PFSK-1 (cell line): ENCODE measurements at regions not wholly inside any gene's neighbourhood (a gene's known extent, or its start where the extent isn't known, plus 50 kb on each side); places are given as distances from the start of the nearest gene placed in this dataset.

Experiments
- FOXP2 ChIP-seq: optimal IDR thresholded peaks from 2 replicates; pipeline ENCODE3; 2011; ENCODE audit warnings: borderline replicate concordance, control low read depth, inconsistent platforms; ENCODE audit not compliant: insufficient read depth; ENCODE audit errors: extremely low read length, extremely low read depth
- POLR2AphosphoS5 ChIP-seq: IDR thresholded peaks from 2 replicates; pipeline ENCODE4 v1.6.1; 2012; ENCODE audit warnings: low read depth, mild to moderate bottlenecking, control low read depth, low read length, moderate library complexity
- SIN3A ChIP-seq: IDR thresholded peaks from 2 replicates; pipeline ENCODE4 v1.6.1; 2012; ENCODE audit warnings: mild to moderate bottlenecking, low read length, moderate library complexity, borderline replicate concordance; ENCODE audit not compliant: insufficient read depth
- TAF1 ChIP-seq: IDR thresholded peaks from 2 replicates; pipeline ENCODE4 v1.6.1; 2012; ENCODE audit warnings: low read length, control low read depth, borderline replicate concordance; ENCODE audit not compliant: insufficient read depth
- TF ChIP-seq, protein P1 (sequence below), 2 experiments: IDR thresholded peaks; 2 replicates each; pipeline versions ENCODE4 v1.6.1 to v1.8.0; 2011 to 2012; ENCODE audit warnings: low read depth in 2 of 2, low read length in 2 of 2, control low read depth in 1 of 2, inconsistent platforms in 1 of 2, mild to moderate bottlenecking in 1 of 2, moderate library complexity in 1 of 2; ENCODE audit not compliant: insufficient read depth in 1 of 2

DNA sequence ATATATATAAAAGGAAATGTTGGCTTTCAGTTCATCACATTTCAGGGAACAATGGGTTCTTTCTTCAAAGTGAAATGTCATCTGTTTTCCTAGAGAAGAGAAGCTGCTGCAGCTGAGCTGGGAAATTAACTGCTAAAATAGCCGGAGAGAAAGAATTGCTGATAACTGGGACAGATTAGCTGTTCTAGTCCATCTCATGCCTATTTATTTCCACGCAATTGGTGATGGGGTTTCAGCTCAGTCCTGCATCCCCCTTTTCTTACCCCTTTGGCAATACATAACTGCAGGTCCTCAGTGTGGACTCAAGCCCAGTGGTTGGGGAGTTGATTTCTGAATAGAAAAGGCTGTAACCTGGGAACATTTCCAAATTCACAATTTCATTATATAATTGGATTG is 436.9 kb upstream of the TMEM132C start:
- TF ChIP-seq POLR2AphosphoS5: no peak
- TF ChIP-seq, protein P1, sequence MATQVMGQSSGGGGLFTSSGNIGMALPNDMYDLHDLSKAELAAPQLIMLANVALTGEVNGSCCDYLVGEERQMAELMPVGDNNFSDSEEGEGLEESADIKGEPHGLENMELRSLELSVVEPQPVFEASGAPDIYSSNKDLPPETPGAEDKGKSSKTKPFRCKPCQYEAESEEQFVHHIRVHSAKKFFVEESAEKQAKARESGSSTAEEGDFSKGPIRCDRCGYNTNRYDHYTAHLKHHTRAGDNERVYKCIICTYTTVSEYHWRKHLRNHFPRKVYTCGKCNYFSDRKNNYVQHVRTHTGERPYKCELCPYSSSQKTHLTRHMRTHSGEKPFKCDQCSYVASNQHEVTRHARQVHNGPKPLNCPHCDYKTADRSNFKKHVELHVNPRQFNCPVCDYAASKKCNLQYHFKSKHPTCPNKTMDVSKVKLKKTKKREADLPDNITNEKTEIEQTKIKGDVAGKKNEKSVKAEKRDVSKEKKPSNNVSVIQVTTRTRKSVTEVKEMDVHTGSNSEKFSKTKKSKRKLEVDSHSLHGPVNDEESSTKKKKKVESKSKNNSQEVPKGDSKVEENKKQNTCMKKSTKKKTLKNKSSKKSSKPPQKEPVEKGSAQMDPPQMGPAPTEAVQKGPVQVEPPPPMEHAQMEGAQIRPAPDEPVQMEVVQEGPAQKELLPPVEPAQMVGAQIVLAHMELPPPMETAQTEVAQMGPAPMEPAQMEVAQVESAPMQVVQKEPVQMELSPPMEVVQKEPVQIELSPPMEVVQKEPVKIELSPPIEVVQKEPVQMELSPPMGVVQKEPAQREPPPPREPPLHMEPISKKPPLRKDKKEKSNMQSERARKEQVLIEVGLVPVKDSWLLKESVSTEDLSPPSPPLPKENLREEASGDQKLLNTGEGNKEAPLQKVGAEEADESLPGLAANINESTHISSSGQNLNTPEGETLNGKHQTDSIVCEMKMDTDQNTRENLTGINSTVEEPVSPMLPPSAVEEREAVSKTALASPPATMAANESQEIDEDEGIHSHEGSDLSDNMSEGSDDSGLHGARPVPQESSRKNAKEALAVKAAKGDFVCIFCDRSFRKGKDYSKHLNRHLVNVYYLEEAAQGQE (IDR thresholded peaks at IDR 0.05; ENCODE audit: insufficient read depth in 1 of 2, low read depth in 2 of 2, low read length in 2 of 2): no peak
- TF ChIP-seq TAF1: no peak
- no peak for TF ChIP-seq SIN3A
- TF ChIP-seq FOXP2: no peak
